ENCODE measurements at regions not wholly inside any gene's neighbourhood (a gene's known extent, or its start where the extent isn't known, plus 50 kb on each side); places are given as distances from the start of the nearest gene placed in this dataset.

DNA sequence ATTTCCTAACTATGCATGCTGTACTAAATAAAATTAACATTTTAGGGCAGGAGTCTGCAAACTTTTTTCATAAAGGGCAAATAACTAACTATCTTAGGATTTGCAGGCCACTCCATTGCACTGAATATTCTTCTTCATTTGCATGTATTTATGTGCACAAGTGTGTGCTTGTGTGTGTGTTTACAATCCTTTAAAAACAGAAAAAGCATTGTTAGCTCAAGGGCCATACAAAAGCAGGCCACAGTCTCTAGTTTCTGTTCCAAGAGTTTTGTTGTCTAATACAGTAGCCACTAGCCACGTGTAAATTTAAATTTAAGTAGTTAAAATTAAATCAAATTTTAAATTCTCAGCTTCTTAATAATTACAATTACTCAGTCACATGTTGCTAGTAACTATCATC, 621.8 kb downstream of the TMA16 start (continued):
- TF ChIP-seq CHD7 (IDR thresholded peaks at IDR 0.05; ENCODE audit: insufficient replicate concordance, low read length) (no peak), EZH2 (IDR thresholded peaks at IDR 0.05; ENCODE audit: low read depth, low read length, severe bottlenecking) (no peak), POU5F1 (IDR thresholded peaks at IDR 0.05; ENCODE audit: low read depth, low read length) (no peak), KDM5A (IDR thresholded peaks at IDR 0.05; ENCODE audit: low read length) (no peak), RAD21 (IDR thresholded peaks at IDR 0.05 in 1 of 2, conservative IDR thresholded peaks at IDR 0.05 in 1 of 2; ENCODE audit: low read depth in 2 of 2, low read length in 2 of 2) (no peak), BRCA1 (IDR thresholded peaks at IDR 0.05; ENCODE audit: low read depth, low read length) (no peak), RXRA (IDR thresholded peaks at IDR 0.05; ENCODE audit: insufficient read depth, low read depth, low read length) (no peak), SRF (IDR thresholded peaks at IDR 0.05; ENCODE audit: low read depth, low read length) (no peak), POLR2A (IDR thresholded peaks at IDR 0.05; ENCODE audit: control extremely low read depth in 1 of 2, low read depth in 2 of 2, low read length in 2 of 2) (no peak), KDM4A (IDR thresholded peaks at IDR 0.05; ENCODE audit: low read depth, low read length, severe bottlenecking) (no peak)
- TF ChIP-seq, protein P1, sequence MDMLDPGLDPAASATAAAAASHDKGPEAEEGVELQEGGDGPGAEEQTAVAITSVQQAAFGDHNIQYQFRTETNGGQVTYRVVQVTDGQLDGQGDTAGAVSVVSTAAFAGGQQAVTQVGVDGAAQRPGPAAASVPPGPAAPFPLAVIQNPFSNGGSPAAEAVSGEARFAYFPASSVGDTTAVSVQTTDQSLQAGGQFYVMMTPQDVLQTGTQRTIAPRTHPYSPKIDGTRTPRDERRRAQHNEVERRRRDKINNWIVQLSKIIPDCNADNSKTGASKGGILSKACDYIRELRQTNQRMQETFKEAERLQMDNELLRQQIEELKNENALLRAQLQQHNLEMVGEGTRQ (IDR thresholded peaks at IDR 0.05; ENCODE audit: low read length): no peak

Data from H1 (cell line).